ENCODE measurements at regions not wholly inside any gene's neighbourhood (a gene's known extent, or its start where the extent isn't known, plus 50 kb on each side); places are given as distances from the start of the nearest gene placed in this dataset.

DNA sequence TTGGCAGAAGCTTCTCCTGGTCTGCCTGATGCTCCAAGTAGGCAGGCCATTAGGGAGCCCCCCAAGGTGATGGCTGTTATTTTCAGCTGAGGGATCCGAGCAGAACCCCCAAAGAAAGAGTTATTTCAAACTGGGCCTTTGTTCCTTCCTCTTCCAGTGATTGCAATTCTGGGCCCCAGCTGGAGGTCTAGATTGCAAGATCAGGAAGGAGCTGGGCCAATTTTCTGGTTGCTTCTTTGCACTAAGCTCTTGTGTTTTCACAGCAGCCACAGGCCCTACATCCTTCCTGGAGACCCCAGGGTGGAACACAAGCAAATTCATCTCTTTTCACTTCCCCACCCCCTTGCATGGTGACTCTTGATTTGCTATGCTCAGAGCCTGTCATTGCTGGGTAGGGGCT, 215.0 kb downstream of the SEMA6A start:
- H3K27me3 Mint-ChIP-seq = no peaks in the 10 kb centered on the region
- Histone ChIP-seq H3K4me3 (ENCODE audit: low read length) (no peak overlapping the region), H3K9me3 (ENCODE audit: control insufficient read depth in 1 of 2, insufficient read depth in 1 of 2, low read length in 2 of 2) (peaks cover 0 to 13% of the 10 kb centered on the region in 2 experiments), H3K27me3 (ENCODE audit: control insufficient read depth in 1 of 2, insufficient read depth in 2 of 2, low read length in 2 of 2) (no peaks in the 10 kb centered on the region), H3K4me1 (ENCODE audit: insufficient read depth, low read length) (no peaks in the 10 kb centered on the region), H3K36me3 (ENCODE audit: insufficient read depth, low read length) (no peaks in the 10 kb centered on the region), H3K27ac (ENCODE audit: low read depth in 1 of 2, low read length in 2 of 2) (no peak overlapping the region)
- no peaks in the 10 kb centered on the region for H3K9me3 Mint-ChIP-seq
- CTCF ChIA-PET = no interaction called here
- H3K4me1 Mint-ChIP-seq (ENCODE audit: low read depth) = no peaks in the 10 kb centered on the region
- no peak for ATAC-seq (ENCODE audit: poor library complexity)
- TF ChIP-seq, protein P1, sequence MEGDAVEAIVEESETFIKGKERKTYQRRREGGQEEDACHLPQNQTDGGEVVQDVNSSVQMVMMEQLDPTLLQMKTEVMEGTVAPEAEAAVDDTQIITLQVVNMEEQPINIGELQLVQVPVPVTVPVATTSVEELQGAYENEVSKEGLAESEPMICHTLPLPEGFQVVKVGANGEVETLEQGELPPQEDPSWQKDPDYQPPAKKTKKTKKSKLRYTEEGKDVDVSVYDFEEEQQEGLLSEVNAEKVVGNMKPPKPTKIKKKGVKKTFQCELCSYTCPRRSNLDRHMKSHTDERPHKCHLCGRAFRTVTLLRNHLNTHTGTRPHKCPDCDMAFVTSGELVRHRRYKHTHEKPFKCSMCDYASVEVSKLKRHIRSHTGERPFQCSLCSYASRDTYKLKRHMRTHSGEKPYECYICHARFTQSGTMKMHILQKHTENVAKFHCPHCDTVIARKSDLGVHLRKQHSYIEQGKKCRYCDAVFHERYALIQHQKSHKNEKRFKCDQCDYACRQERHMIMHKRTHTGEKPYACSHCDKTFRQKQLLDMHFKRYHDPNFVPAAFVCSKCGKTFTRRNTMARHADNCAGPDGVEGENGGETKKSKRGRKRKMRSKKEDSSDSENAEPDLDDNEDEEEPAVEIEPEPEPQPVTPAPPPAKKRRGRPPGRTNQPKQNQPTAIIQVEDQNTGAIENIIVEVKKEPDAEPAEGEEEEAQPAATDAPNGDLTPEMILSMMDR (IDR thresholded peaks at IDR 0.05) = no peak
- POLR2A ChIA-PET = no interaction called here
- no peak for DNase-seq
- no peak overlapping the region for H3K4me3 Mint-ChIP-seq
- H3K27ac Mint-ChIP-seq = no peak overlapping the region
- H3K36me3 Mint-ChIP-seq (ENCODE audit: low read depth) = peaks cover 52% of the 10 kb centered on the region
- intact Hi-C loops (cut with DNase I, micrococcal nuclease) = no loop called here

DNA sequence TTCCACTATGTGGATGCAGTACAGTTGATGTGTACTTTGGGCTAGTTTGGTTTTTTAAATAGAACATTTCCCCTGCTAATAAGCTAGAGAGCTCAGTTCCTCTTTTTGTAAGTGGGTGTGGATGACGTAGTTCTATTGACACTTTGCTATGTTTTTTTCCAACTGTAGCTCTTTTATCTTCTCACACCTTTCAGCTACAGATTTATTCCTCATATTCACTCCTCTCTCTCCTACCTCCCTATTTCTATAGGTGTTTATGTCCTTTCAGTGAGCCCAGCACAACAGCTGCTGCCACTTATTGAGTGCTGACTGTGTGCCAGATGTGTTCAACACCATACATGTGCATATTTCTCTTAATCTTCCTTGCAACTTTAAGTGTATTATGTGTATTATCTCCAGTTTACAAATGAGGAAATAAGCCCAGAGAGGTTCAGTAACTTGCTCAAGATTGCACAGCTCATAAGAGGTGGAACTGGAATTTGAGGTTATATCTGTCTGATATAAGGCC, 215.7 kb downstream of the SEMA6A start:
- peaks cover 1% of the 10 kb centered on the region for H3K9me3 Mint-ChIP-seq
- Histone ChIP-seq H3K36me3 (ENCODE audit: insufficient read depth, low read length) (no peaks in the 10 kb centered on the region), H3K27ac (ENCODE audit: low read depth in 1 of 2, low read length in 2 of 2) (no peak overlapping the region), H3K9me3 (ENCODE audit: control insufficient read depth in 1 of 2, insufficient read depth in 1 of 2, low read length in 2 of 2) (peaks cover 0 to 13% of the 10 kb centered on the region in 2 experiments), H3K27me3 (ENCODE audit: control insufficient read depth in 1 of 2, insufficient read depth in 2 of 2, low read length in 2 of 2) (no peaks in the 10 kb centered on the region), H3K4me3 (ENCODE audit: low read length) (no peak overlapping the region), H3K4me1 (ENCODE audit: insufficient read depth, low read length) (no peaks in the 10 kb centered on the region)
- intact Hi-C loops (cut with DNase I, micrococcal nuclease) = no loop called here
- H3K4me1 Mint-ChIP-seq (ENCODE audit: low read depth) = no peaks in the 10 kb centered on the region
- TF ChIP-seq, protein P1 (IDR thresholded peaks at IDR 0.05) = no peak
- H3K27me3 Mint-ChIP-seq = no peaks in the 10 kb centered on the region
- POLR2A ChIA-PET = no interaction called here
- H3K4me3 Mint-ChIP-seq = no peak overlapping the region
- no peak for ATAC-seq (ENCODE audit: poor library complexity)
- CTCF ChIA-PET = no interaction called here
- H3K36me3 Mint-ChIP-seq (ENCODE audit: low read depth) = peaks cover 56% of the 10 kb centered on the region
- no peak overlapping the region for H3K27ac Mint-ChIP-seq
- no peak for DNase-seq

DNA sequence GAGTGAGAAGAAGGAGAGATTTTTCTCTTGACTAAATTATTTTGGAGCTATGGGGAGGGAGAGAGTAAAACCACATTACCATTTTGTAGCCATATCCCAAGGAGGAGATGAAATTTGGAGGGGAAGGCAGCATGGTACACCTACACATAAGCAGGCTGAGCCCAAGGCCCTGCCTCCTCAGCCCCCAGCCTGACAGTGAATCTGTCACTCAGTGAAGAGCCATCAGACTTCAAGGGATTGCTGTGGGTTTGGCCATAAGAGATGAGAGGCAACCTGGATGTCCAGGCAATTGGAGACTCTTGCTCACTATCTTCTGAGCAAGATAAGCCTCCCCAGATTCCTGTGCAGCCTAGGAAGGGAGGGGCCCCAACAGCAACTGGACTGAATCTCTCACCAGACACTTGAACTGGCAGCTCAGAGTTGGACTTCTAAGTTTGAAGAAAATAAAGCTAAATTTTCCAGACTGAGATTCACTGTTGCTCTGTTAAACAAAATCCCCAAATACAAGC, 216.6 kb downstream of the SEMA6A start:
- intact Hi-C loops (cut with DNase I, micrococcal nuclease) = no loop called here
- DNase-seq (no peak), ATAC-seq (ENCODE audit: poor library complexity) (no peak)
- Mint-ChIP-seq H3K36me3 (ENCODE audit: low read depth) (peaks cover 65% of the 10 kb centered on the region), H3K4me3 (no peak overlapping the region), H3K27ac (no peak overlapping the region), H3K27me3 (no peaks in the 10 kb centered on the region), H3K9me3 (peaks cover 7% of the 10 kb centered on the region), H3K4me1 (ENCODE audit: low read depth) (no peaks in the 10 kb centered on the region)
- no peaks in the 10 kb centered on the region for H3K4me1 ChIP-seq (ENCODE audit: insufficient read depth, low read length)
- no peaks in the 10 kb centered on the region for H3K36me3 ChIP-seq (ENCODE audit: insufficient read depth, low read length)
- no peak overlapping the region for H3K4me3 ChIP-seq (ENCODE audit: low read length)
- ChIA-PET POLR2A (no interaction called here), CTCF (no interaction called here)
- H3K27me3 ChIP-seq (ENCODE audit: control insufficient read depth in 1 of 2, insufficient read depth in 2 of 2, low read length in 2 of 2) = no peaks in the 10 kb centered on the region
- H3K27ac ChIP-seq (ENCODE audit: low read depth in 1 of 2, low read length in 2 of 2) = no peak overlapping the region
- TF ChIP-seq, protein P1 (IDR thresholded peaks at IDR 0.05) = no peak
- H3K9me3 ChIP-seq (ENCODE audit: control insufficient read depth in 1 of 2, insufficient read depth in 1 of 2, low read length in 2 of 2) = peaks cover 0 to 13% of the 10 kb centered on the region in 2 experiments

Data from CD4-positive, alpha-beta T cell (primary cell).